ENCODE measurements at regions not wholly inside any gene's neighbourhood (a gene's known extent, or its start where the extent isn't known, plus 50 kb on each side); places are given as distances from the start of the nearest gene placed in this dataset.
"Not testable (repeated sequence)": the region's sequence is repeated elsewhere in the genome, so short reads cannot be mapped to it uniquely, and the experiment has no call there.

GRCh38 chr6:22133357-22133756 lies 163.5 kb downstream of the PRL start:
- no peak for TF ChIP-seq CTCF (conservative IDR thresholded peaks at IDR 0.05; ENCODE audit: low read depth)
- ChIA-PET CTCF (interaction anchor here (0.5 kb wide), 1 partner anchor 79 kb away, joined by 3 read pairs; no protein-coding TSS in a partner anchor), POLR2A (ENCODE audit: low non-redundant PET) (no interaction called here)
- no peak for DNase-seq (ENCODE audit: low spot score)
- no peak overlapping the region for H3K27ac ChIP-seq

- POLR2A ChIA-PET (ENCODE audit: low non-redundant PET) = no interaction called here
- H3K27ac ChIP-seq = no peak overlapping the region
- TF ChIP-seq CTCF (conservative IDR thresholded peaks at IDR 0.05; ENCODE audit: low read depth) = no peak
- CTCF ChIA-PET = no interaction called here
- no peak for DNase-seq (ENCODE audit: low spot score)
Measured at GRCh38 chr6:22134308-22134707, 162.5 kb downstream of the PRL start.

GRCh38 chr6:22135395-22135794 lies 161.4 kb downstream of the PRL start:
- CTCF ChIA-PET = interaction anchor here (0.5 to 0.6 kb wide), 2 partner anchors 23 to 1377 kb away, joined by 3 to 4 read pairs; no protein-coding TSS in a partner anchor
- TF ChIP-seq CTCF (conservative IDR thresholded peaks at IDR 0.05; ENCODE audit: low read depth) = no peak
- POLR2A ChIA-PET (ENCODE audit: low non-redundant PET) = no interaction called here
- H3K27ac ChIP-seq = no peak overlapping the region
- DNase-seq (ENCODE audit: low spot score) = no peak

- POLR2A ChIA-PET (ENCODE audit: low non-redundant PET); DNase-seq (ENCODE audit: low spot score); CTCF ChIA-PET; H3K27ac ChIP-seq: not testable (repeated sequence)
Measured at GRCh38 chr6:22140736-22141135, 156.1 kb downstream of the PRL start.

- ChIA-PET POLR2A (ENCODE audit: low non-redundant PET) (no interaction called here), CTCF (no interaction called here)
- no peak for TF ChIP-seq CTCF (conservative IDR thresholded peaks at IDR 0.05; ENCODE audit: low read depth)
- no peak for DNase-seq (ENCODE audit: low spot score)
- H3K27ac ChIP-seq = no peak overlapping the region
Measured at GRCh38 chr6:22141241-22141745, 155.5 kb downstream of the PRL start.

- H3K27ac ChIP-seq = no peak overlapping the region
- CTCF ChIA-PET = no interaction called here
- TF ChIP-seq CTCF (conservative IDR thresholded peaks at IDR 0.05; ENCODE audit: low read depth) = no peak
- no peak for DNase-seq (ENCODE audit: low spot score)
- POLR2A ChIA-PET (ENCODE audit: low non-redundant PET) = no interaction called here
Measured at GRCh38 chr6:22142856-22143255, 154.0 kb downstream of the PRL start.

- CTCF ChIA-PET = interaction anchor here (0.7 kb wide), 1 partner anchor 86 kb away, joined by 3 read pairs; no protein-coding TSS in a partner anchor
- no peak for DNase-seq (ENCODE audit: low spot score)
- POLR2A ChIA-PET (ENCODE audit: low non-redundant PET) = no interaction called here
- H3K27ac ChIP-seq = no peak overlapping the region
- no peak for TF ChIP-seq CTCF (conservative IDR thresholded peaks at IDR 0.05; ENCODE audit: low read depth)
Measured at GRCh38 chr6:22145376-22145775, 151.5 kb downstream of the PRL start.

Measured in RWPE1 (cell line).